GM18907 (cell line): ENCODE measurements at regions not wholly inside any gene's neighbourhood (a gene's known extent, or its start where the extent isn't known, plus 50 kb on each side); places are given as distances from the start of the nearest gene placed in this dataset.
A peak's percentile ranks its signal among the peaks of the same experiment; 100 is the strongest.
"Not testable (repeated sequence)": the region's sequence is repeated elsewhere in the genome, so short reads cannot be mapped to it uniquely, and the experiment has no call there.

Source experiments
- ATAC-seq: cut with Tn5 transposase; IDR thresholded peaks from one replicate; pipeline ENCODE4 v1.9.1; 2021; ENCODE audit warnings: mild to moderate bottlenecking, moderate library complexity; ENCODE audit not compliant: unreplicated experiment

- ATAC-seq, result no peak
These were observed 186.8 kb downstream of the FRK start for GRCh38 chr6:115873901-115874300.

DNA sequence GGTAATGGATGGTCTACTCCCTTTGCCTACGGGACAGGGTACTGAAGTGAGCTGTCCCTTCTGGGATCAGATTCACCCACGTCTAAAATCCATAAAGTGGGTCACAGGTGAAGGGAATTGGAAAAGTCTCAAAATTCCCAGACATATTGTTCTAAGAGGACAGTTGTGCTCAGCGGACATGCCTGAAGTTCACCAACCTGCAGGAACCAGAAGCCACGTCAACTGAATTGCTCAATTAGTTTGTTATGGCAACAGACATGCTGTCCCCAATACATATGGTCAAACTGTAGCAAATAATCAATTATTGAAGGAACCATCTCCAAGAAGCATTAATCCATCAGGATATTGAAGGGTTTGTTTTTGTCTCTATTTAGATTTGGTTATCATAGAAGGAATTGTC lies 190.2 kb downstream of the FRK start:
- ATAC-seq, result no peak

GRCh38 chr6:115865914-115866313 lies 194.8 kb downstream of the FRK start:
- ATAC-seq, result no peak

DNA sequence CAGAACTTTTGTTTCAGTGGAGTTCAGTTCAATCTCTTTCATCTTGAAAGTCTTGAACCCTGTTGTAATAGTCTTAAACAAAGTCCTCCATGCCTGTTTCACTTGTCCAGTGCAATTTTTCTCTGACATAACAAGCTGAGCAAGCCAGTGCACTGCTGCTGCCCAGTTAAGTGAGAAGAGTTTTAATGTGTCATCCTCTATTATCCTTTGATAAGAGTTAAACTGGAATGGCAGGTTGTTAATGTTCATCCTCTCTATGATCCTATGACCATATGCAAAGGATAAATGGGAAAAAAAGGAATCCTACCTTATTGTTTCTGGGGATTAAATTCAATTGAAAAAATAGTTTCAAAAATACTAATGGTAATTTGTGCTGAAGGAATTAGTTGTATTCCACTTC lies 197.5 kb downstream of the FRK start:
- no peak for ATAC-seq

- ATAC-seq, result not testable (repeated sequence)
These were observed 199.0 kb downstream of the FRK start for GRCh38 chr6:115861658-115862057.

DNA sequence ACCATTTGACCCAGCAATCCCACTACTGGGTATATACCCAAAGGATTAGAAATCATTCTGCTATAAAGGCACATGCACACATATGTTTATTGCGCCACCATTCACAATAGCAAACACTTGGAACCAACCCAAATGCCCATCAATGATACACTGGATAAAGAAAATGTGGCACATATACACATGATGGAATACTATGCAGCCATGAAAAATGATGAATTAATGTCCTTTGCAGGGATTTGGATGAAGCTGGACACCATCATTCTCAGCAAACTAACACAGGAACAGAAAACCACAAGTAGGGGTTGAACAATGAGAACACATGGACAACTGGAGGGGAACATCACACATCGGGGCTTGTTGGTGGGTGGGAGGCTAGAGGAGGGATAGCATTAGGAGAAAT lies 201.1 kb downstream of the FRK start:
- not testable (repeated sequence) for ATAC-seq

DNA sequence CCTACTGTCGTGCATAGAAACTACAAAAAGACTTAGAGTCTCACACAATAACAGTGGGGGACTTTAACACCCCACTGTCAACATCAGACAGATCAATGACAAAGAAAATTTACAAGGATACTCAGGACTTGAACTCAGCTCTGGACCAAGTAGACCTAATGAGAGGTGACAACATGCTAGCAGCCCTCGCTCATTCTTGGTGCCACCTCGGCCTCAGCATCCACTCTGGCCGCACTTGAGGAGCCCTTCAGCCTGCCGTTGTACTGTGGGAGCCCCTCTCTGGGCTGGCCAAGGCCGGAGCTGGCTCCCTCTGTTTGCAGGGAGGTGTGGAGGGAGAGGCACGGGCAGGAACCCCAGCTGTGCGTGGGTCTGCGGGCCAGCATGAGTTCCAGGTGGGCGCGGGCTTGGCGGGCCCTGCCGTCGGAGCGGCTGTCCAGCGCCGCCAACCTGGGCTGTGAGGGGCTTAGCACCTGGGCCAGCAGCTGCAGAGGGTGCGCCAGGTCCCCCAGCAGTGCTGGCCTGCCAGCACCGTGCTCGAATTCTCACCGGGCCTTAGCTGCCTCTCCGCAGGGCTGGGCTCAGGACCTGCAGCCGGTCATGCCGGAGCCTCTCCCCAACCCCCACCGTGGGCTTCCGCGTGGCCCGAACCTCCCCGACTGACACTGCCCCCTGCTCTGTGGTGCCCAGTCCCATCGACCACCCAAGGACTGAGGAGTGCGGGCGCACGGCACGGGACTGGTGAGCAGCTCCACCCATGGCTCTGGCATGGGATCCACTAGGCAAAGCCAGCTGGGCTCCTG lies 205.6 kb downstream of the FRK start:
- ATAC-seq, result no peak

- ATAC-seq, result no peak
These were observed 213.0 kb downstream of the FRK start for GRCh38 chr6:115847671-115848070.

DNA sequence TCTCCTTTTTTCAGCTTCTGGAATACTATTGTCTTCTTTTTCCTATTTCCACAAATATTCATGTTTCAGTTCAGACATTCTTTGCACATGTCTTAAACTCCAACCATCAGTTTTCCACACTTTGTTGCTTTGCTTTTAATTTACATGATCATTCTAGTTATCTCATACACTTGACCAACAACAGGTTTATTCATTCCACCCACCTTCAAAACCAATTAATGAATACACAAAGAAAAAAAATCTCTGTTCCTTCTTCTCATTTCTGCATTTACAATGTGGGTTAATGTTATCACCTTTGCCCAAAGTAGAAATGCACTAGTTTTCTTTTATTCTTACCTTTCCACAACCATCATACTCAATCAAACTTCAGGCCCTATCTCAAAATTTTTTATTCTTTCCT lies 216.7 kb downstream of the FRK start:
- ATAC-seq, result no peak

- ATAC-seq, result no peak
These were observed 218.4 kb downstream of the FRK start for GRCh38 chr6:115842338-115842737.

DNA sequence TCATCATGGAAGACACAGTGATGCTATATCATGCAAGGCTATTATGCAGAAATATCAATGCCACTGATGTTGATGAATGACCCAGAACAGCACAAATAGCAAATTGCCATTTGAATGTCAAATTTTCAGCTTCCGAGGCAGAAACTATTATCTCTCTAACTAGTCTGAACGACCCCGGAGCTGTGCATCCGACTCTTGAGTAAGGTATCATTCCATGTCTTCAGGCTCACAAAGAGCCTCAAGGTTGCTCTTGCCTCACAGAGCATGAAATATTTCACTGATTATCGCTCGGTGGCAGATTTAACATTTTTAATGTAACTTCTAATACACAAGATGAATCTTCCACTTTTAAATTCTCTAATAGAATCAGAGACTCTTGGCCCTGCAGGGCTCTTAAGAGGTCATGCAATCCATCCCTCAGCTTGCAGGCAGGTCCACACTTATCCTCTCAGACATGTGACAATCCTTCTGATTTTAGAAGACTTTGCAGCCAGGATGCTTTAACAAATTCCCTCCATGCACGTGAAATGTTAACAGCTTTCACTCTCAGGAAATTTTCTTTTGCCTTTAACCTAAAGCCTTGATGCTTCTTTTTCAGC lies 221.0 kb downstream of the FRK start:
- ATAC-seq, result no peak

- peak; percentile 92 for ATAC-seq
These were observed 221.8 kb downstream of the FRK start for GRCh38 chr6:115838763-115839401.

DNA sequence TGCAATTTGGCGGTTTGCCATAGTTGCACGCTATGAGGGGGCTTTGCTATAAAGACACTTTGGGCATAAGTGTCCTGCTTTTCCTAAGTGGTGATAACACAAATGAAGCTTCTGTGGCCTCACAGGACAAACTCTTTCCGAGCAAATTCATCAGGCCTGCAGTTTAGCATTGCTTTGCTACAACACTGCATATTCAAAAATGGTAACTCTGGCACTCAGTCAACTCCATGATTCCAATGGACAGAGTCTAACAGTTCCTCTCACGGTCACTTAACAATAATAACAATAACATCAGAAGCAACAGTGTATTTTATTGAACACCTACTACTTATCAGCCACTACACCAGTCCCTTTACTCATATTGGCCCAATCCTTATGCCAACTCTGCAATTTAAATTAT lies 222.5 kb downstream of the FRK start:
- ATAC-seq, result no peak

DNA sequence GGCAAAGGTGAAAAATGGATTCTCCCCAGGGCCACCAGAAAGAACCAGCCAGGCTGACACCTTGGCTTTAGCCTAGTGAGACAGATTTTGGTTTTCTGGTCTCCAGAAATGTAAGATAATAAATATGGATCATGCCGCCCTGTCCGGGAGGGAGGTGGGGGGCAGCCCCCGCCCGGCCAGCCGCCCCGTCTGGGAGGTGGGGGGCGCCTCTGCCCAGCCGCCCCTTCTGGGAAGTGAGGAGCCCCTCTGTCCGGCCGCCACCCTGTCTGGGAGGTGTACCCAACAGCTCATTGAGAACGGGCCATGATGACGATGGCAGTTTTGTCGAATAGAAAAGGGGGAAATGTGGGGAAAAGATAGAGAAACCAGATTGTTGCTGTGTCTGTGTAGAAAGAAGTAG lies 224.3 kb downstream of the FRK start:
- not testable (repeated sequence) for ATAC-seq

GRCh38 chr6:115835314-115835713 lies 225.4 kb downstream of the FRK start:
- no peak for ATAC-seq

- ATAC-seq, result not testable (repeated sequence)
These were observed 226.1 kb downstream of the FRK start for GRCh38 chr6:115834542-115834941.

DNA sequence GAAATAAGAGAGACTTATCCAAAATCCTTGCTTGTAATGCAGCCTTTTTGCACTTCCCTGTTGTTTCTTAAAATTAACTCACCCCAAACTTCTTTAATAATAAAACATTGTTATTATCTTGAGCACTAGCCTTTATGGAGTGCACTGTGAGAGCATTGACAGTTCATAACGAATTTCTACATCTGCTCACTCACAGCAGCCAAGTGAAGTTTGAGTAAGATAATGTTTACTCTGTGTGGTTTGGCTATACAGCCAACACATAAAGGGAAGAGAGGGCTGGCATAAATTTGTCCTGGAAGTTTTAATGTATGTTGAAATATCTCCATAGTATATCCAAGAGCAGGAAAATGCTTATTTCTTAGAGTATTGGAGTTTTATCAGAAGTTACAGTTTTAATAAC lies 227.9 kb downstream of the FRK start:
- no peak for ATAC-seq

DNA sequence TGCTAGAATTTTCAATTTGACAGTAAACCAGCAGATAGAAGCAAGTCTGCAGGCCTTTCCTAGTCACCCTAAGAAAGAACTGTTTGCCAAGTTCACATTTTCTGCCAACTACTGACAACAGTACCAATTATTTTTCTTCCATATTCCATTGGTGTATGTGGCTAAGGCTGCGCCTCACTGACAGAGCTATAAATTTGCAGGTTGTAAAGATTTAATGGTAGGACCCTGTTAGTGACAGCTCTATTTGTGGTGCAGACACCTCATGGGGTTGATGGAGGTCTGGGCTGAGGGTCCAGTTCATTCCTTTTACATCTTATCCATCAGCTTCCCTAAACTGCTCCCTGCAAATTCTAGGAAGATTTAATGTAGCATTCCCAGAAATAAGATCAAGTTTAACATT lies 228.5 kb downstream of the FRK start:
- no peak for ATAC-seq

DNA sequence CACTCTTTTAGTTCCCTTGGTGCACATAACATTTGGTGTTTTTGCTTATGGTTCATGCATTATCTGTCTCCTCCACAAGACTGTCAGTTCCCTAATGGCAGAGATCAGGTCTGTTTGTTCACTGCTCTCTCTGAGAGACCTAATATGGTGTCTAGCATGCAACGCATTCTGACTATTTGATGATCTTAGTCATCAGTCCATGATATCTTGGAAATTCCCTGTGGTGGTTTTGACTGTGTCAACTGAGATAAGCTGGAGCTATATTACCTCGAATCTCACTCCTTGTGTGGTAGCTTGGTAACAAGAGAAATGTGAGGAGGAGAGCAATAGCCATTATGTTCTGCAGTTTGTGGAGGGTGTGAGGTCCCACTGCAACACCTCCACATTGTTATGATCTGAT lies 229.8 kb downstream of the FRK start:
- peak; percentile 74 for ATAC-seq

DNA sequence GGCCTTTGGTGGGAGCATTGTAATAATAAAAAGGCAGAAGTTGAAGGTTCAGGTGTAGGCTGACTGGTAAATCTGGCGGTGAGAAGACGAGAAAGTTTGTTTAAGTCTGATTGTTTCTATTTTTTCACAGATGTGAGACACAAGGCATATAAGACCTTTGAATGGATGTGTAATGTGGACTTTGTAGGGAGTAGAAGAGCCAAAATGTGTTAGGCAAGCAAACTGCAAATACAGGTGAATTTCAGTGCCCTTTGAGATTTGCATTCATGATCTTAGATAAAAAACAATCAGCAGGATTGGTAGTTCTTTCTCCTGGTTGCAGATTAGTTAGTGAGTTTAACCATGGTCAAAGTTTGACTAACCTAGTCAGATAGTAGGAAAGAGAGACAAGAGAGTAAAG lies 238.9 kb downstream of the FRK start:
- ATAC-seq, result no peak

- ATAC-seq, result no peak
These were observed 241.2 kb downstream of the FRK start for GRCh38 chr6:115819506-115819905.

- ATAC-seq, result no peak
These were observed 243.5 kb downstream of the FRK start for GRCh38 chr6:115817161-115817560.
